D341Med (cell line): ENCODE measurements at regions not wholly inside any gene's neighbourhood (a gene's known extent, or its start where the extent isn't known, plus 50 kb on each side); places are given as distances from the start of the nearest gene placed in this dataset.

Experiments used
- DNase-seq: peaks from one replicate; pipeline ENCODE4 v3.0.0; 2012; ENCODE audit warnings: low spot score

- DNase-seq, result no peak
These were observed 471.0 kb downstream of the OLFM4 start for GRCh38 chr13:53499576-53500133.

GRCh38 chr13:53501387-53501786, 472.8 kb downstream of the OLFM4 start:
- no peak for DNase-seq

GRCh38 chr13:53507741-53508140, 479.1 kb downstream of the OLFM4 start:
- DNase-seq, result no peak

GRCh38 chr13:53512635-53513034, 484.0 kb downstream of the OLFM4 start:
- DNase-seq, result no peak

- DNase-seq, result no peak
These were observed 484.6 kb downstream of the OLFM4 start for GRCh38 chr13:53513226-53513625.

GRCh38 chr13:53520132-53520531, 491.5 kb downstream of the OLFM4 start:
- no peak for DNase-seq

- DNase-seq, result no peak
These were observed 493.4 kb downstream of the OLFM4 start for GRCh38 chr13:53522034-53522433.

GRCh38 chr13:53537586-53537985, 509.0 kb downstream of the OLFM4 start:
- DNase-seq, result no peak

GRCh38 chr13:53545340-53545941, 516.8 kb downstream of the OLFM4 start:
- no peak for DNase-seq

- no peak for DNase-seq
These were observed 531.9 kb downstream of the OLFM4 start for GRCh38 chr13:53560556-53560955.

- DNase-seq, result no peak
These were observed 533.8 kb downstream of the OLFM4 start for GRCh38 chr13:53562419-53562818.

GRCh38 chr13:53568491-53568890, 539.9 kb downstream of the OLFM4 start:
- no peak for DNase-seq

GRCh38 chr13:53569453-53569852, 540.8 kb downstream of the OLFM4 start:
- DNase-seq, result no peak

- DNase-seq, result no peak
These were observed 572.5 kb downstream of the OLFM4 start for GRCh38 chr13:53601113-53601512.

- DNase-seq, result no peak
These were observed 576.7 kb downstream of the OLFM4 start for GRCh38 chr13:53605326-53605725.

GRCh38 chr13:53612200-53612599, 583.6 kb downstream of the OLFM4 start:
- no peak for DNase-seq

- DNase-seq, result no peak
These were observed 593.8 kb downstream of the OLFM4 start for GRCh38 chr13:53622456-53622855.

- no peak for DNase-seq
These were observed 594.5 kb downstream of the OLFM4 start for GRCh38 chr13:53623146-53623545.

GRCh38 chr13:53631511-53631910, 602.9 kb downstream of the OLFM4 start:
- DNase-seq, result no peak

GRCh38 chr13:53638040-53638439, 609.4 kb downstream of the OLFM4 start:
- DNase-seq, result no peak

GRCh38 chr13:53642306-53642705, 613.7 kb downstream of the OLFM4 start:
- no peak for DNase-seq

- DNase-seq, result no peak
These were observed 620.1 kb downstream of the OLFM4 start for GRCh38 chr13:53648673-53649072.

GRCh38 chr13:53672005-53672404, 643.4 kb downstream of the OLFM4 start:
- no peak for DNase-seq

GRCh38 chr13:53683146-53683545, 654.5 kb downstream of the OLFM4 start:
- DNase-seq, result no peak
